ENCODE measurements at regions not wholly inside any gene's neighbourhood (a gene's known extent, or its start where the extent isn't known, plus 50 kb on each side); places are given as distances from the start of the nearest gene placed in this dataset.

DNA sequence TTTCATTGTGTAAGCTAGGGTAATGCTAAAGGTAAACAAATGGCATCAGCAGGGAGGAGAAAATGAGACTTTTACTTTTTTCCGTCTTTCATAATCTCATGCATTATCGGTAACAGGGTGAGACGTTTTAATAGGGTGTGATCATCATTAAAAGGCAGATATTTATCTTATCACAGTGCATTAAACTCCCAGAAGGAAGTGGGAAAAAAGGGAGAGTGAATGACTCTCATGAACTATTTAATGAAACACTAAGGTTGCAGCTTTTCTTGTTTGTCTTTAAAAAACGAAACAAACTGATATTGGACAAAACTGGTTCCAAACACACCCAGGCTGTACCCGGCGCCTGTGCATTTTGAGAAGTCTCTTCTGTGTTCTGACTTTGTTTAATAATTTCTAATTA, 1936.8 kb upstream of the PIK3C3 start:
- TF ChIP-seq, protein P1, sequence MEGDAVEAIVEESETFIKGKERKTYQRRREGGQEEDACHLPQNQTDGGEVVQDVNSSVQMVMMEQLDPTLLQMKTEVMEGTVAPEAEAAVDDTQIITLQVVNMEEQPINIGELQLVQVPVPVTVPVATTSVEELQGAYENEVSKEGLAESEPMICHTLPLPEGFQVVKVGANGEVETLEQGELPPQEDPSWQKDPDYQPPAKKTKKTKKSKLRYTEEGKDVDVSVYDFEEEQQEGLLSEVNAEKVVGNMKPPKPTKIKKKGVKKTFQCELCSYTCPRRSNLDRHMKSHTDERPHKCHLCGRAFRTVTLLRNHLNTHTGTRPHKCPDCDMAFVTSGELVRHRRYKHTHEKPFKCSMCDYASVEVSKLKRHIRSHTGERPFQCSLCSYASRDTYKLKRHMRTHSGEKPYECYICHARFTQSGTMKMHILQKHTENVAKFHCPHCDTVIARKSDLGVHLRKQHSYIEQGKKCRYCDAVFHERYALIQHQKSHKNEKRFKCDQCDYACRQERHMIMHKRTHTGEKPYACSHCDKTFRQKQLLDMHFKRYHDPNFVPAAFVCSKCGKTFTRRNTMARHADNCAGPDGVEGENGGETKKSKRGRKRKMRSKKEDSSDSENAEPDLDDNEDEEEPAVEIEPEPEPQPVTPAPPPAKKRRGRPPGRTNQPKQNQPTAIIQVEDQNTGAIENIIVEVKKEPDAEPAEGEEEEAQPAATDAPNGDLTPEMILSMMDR (IDR thresholded peaks at IDR 0.05) = no peak
- TF ChIP-seq POLR2A (IDR thresholded peaks at IDR 0.05) (no peak), EP300 (IDR thresholded peaks at IDR 0.05) (no peak)

Measured in sigmoid colon (tissue), 4 donors.